GM23338 (cell line): ENCODE measurements at regions not wholly inside any gene's neighbourhood (a gene's known extent, or its start where the extent isn't known, plus 50 kb on each side); places are given as distances from the start of the nearest gene placed in this dataset.

Source experiments
- ATAC-seq: fragments of 200-7000 bp; cut with Tn5 transposase; 3 replicates; pipeline ENCODE4 v1.9.1; 2020
- DNase-seq: peaks from one replicate; pipeline ENCODE4 v3.0.0-alpha.2; 2015; ENCODE audit warnings: low spot score
- H2AFZ ChIP-seq: fragments of 200-600 bp; sonication (generic); 2 replicates; pipeline ENCODE4 v1.8.0; 2016; ENCODE audit warnings: antibody characterized with exemption, mild to moderate bottlenecking, moderate library complexity
- H3F3A ChIP-seq: fragments of 200-600 bp; sonication (generic); replicated peaks from 2 replicates; pipeline ENCODE4 v1.8.0; 2017; ENCODE audit warnings: antibody characterized with exemption, mixed run types, low read depth
- H3K27ac ChIP-seq: fragments of 200-600 bp; sonication (generic); 2 replicates; pipeline ENCODE4 v1.6.1; 2016; ENCODE audit warnings: low read depth
- H3K27me3 ChIP-seq: fragments of 200-600 bp; sonication (generic); 2 replicates; pipeline ENCODE4 v1.8.0; 2016; ENCODE audit warnings: mild to moderate bottlenecking, mixed run types, moderate library complexity; ENCODE audit not compliant: insufficient read depth
- H3K36me3 ChIP-seq: fragments of 200-600 bp; sonication (generic); 2 replicates; pipeline ENCODE4 v1.8.0; 2016; ENCODE audit warnings: mild to moderate bottlenecking; ENCODE audit not compliant: insufficient read depth
- H3K4me1 ChIP-seq: fragments of 200-600 bp; sonication (generic); 2 replicates; pipeline ENCODE4 v1.8.0; 2016; ENCODE audit warnings: mild to moderate bottlenecking, moderate library complexity; ENCODE audit not compliant: insufficient read depth
- H3K4me2 ChIP-seq: fragments of 200-600 bp; sonication (generic); 2 replicates; pipeline ENCODE4 v1.7.1; 2017; ENCODE audit warnings: mixed run types
- H3K4me3 ChIP-seq: fragments of 200-600 bp; sonication (generic); 2 replicates; pipeline ENCODE4 v1.6.1; 2016; ENCODE audit warnings: mixed run types
- H3K79me2 ChIP-seq: fragments of 200-600 bp; sonication (generic); replicated peaks from 2 replicates; pipeline ENCODE4 v1.8.0; 2017; ENCODE audit warnings: mild to moderate bottlenecking; ENCODE audit not compliant: insufficient read depth
- H3K9me2 ChIP-seq: fragments of 200-600 bp; sonication (generic); 2 replicates; pipeline ENCODE4 v1.8.0; 2017; ENCODE audit not compliant: insufficient read depth
- H4K20me1 ChIP-seq: fragments of 200-600 bp; sonication (generic); replicated peaks from 2 replicates; pipeline ENCODE4 v1.8.0; 2017; ENCODE audit warnings: mild to moderate bottlenecking; ENCODE audit not compliant: insufficient read depth
- H3K27ac Mint-ChIP-seq: 2 replicates; pipeline ENCODE4 v1.8.0; 2020; ENCODE audit warnings: inconsistent platforms, mild to moderate bottlenecking, moderate library complexity, mixed read lengths
- H3K27me3 Mint-ChIP-seq: 3 replicates; pipeline ENCODE4 v1.8.0; 2022; ENCODE audit warnings: low read depth, mild to moderate bottlenecking, moderate library complexity, mixed read lengths, inconsistent platforms; ENCODE audit not compliant: insufficient read depth, poor library complexity
- H3K36me3 Mint-ChIP-seq: 3 replicates; pipeline ENCODE4 v1.8.0; 2021; ENCODE audit warnings: low read depth, mild to moderate bottlenecking, inconsistent platforms, moderate library complexity, mixed read lengths
- H3K4me1 Mint-ChIP-seq: 3 replicates; pipeline ENCODE4 v1.8.0; 2020; ENCODE audit warnings: mild to moderate bottlenecking, inconsistent platforms, mixed read lengths
- H3K4me3 Mint-ChIP-seq: 3 replicates; pipeline ENCODE4 v1.8.0; 2021; ENCODE audit warnings: moderate library complexity, mild to moderate bottlenecking, inconsistent platforms, mixed read lengths
- H3K9me3 Mint-ChIP-seq: 3 replicates; pipeline ENCODE4 v1.8.0; 2020; ENCODE audit warnings: moderate library complexity, mild to moderate bottlenecking, inconsistent platforms, mixed read lengths
- EZH2 ChIP-seq: fragments of 200-600 bp; sonication (generic); IDR thresholded peaks from one replicate; pipeline ENCODE4 v1.8.0; 2017; ENCODE audit warnings: antibody characterized with exemption, mild to moderate bottlenecking, low read depth; ENCODE audit not compliant: unreplicated experiment
- NANOG ChIP-seq: IDR thresholded peaks from 2 replicates; pipeline ENCODE4 v1.6.1; 2016; ENCODE audit warnings: antibody characterized with exemption, borderline replicate concordance
- POLR2AphosphoS5 ChIP-seq: IDR thresholded peaks from 2 replicates; pipeline ENCODE4 v1.6.1; 2016; ENCODE audit warnings: antibody characterized with exemption, low read depth
- ZNF114 ChIP-seq: fragments of 250-450 bp; sonication (Bioruptor Pico); IDR thresholded peaks from 2 replicates; pipeline ENCODE4 v1.5.0; 2020; ENCODE audit warnings: mild to moderate bottlenecking, moderate library complexity
- TF ChIP-seq, protein P1 (sequence below): fragments of 250-450 bp; sonication (Bioruptor Pico); IDR thresholded peaks from 2 replicates; pipeline ENCODE4 v1.5.0; 2020; ENCODE audit warnings: mild to moderate bottlenecking, moderate library complexity
- TF ChIP-seq, protein P2 (sequence below): IDR thresholded peaks from 2 replicates; pipeline ENCODE4 v1.6.1; 2016; ENCODE audit warnings: antibody characterized with exemption
- TF ChIP-seq, protein P3 (sequence below), 2 experiments: fragments of 200-600 bp in 1 of 2; sonication (generic) in 1 of 2; conservative IDR thresholded peaks; 2 replicates each; pipeline versions ENCODE4 v1.5.1 to v1.6.1; 2016 to 2017; ENCODE audit warnings: antibody characterized with exemption in 2 of 2, low read depth in 2 of 2, mild to moderate bottlenecking in 2 of 2, moderate library complexity in 1 of 2
- TF ChIP-seq, protein P4 (sequence below): IDR thresholded peaks from one replicate; pipeline ENCODE4 v1.6.1; 2018; ENCODE audit warnings: antibody characterized with exemption; ENCODE audit not compliant: unreplicated experiment

DNA sequence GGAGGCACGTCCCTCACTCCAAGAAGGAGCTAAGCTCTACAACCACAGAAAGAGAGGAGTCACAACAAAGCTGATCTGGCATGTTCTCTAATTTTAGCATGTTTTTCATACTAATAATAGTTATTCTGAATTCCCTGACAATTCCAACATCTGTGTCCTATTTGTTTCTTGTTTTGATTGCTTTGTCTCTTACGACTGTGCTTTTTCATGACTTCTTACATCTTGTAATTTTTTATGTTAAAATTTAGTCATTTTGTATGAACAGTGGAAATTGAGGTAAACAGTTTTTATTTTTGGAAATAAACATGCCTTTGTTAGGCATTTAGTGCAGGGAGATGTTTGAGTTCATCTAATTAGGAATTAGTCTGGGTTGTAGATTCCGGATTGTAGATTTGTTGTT lies 668.1 kb upstream of the EDIL3 start (continued):
- TF ChIP-seq, protein P1, sequence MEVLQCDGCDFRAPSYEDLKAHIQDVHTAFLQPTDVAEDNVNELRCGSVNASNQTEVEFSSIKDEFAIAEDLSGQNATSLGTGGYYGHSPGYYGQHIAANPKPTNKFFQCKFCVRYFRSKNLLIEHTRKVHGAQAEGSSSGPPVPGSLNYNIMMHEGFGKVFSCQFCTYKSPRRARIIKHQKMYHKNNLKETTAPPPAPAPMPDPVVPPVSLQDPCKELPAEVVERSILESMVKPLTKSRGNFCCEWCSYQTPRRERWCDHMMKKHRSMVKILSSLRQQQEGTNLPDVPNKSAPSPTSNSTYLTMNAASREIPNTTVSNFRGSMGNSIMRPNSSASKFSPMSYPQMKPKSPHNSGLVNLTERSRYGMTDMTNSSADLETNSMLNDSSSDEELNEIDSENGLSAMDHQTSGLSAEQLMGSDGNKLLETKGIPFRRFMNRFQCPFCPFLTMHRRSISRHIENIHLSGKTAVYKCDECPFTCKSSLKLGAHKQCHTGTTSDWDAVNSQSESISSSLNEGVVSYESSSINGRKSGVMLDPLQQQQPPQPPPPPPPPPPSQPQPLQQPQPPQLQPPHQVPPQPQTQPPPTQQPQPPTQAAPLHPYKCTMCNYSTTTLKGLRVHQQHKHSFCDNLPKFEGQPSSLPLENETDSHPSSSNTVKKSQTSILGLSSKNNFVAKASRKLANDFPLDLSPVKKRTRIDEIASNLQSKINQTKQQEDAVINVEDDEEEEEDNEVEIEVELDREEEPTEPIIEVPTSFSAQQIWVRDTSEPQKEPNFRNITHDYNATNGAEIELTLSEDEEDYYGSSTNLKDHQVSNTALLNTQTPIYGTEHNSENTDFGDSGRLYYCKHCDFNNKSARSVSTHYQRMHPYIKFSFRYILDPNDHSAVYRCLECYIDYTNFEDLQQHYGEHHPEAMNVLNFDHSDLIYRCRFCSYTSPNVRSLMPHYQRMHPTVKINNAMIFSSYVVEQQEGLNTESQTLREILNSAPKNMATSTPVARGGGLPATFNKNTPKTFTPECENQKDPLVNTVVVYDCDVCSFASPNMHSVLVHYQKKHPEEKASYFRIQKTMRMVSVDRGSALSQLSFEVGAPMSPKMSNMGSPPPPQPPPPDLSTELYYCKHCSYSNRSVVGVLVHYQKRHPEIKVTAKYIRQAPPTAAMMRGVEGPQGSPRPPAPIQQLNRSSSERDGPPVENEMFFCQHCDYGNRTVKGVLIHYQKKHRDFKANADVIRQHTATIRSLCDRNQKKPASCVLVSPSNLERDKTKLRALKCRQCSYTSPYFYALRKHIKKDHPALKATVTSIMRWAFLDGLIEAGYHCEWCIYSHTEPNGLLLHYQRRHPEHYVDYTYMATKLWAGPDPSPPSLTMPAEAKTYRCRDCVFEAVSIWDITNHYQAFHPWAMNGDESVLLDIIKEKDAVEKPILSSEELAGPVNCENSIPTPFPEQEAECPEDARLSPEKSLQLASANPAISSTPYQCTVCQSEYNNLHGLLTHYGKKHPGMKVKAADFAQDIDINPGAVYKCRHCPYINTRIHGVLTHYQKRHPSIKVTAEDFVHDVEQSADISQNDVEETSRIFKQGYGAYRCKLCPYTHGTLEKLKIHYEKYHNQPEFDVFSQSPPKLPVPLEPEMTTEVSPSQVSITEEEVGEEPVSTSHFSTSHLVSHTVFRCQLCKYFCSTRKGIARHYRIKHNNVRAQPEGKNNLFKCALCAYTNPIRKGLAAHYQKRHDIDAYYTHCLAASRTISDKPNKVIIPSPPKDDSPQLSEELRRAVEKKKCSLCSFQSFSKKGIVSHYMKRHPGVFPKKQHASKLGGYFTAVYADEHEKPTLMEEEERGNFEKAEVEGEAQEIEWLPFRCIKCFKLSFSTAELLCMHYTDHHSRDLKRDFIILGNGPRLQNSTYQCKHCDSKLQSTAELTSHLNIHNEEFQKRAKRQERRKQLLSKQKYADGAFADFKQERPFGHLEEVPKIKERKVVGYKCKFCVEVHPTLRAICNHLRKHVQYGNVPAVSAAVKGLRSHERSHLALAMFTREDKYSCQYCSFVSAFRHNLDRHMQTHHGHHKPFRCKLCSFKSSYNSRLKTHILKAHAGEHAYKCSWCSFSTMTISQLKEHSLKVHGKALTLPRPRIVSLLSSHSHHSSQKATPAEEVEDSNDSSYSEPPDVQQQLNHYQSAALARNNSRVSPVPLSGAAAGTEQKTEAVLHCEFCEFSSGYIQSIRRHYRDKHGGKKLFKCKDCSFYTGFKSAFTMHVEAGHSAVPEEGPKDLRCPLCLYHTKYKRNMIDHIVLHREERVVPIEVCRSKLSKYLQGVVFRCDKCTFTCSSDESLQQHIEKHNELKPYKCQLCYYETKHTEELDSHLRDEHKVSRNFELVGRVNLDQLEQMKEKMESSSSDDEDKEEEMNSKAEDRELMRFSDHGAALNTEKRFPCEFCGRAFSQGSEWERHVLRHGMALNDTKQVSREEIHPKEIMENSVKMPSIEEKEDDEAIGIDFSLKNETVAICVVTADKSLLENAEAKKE (CRISPR knock-in tag) = no peak
- TF ChIP-seq, protein P2, sequence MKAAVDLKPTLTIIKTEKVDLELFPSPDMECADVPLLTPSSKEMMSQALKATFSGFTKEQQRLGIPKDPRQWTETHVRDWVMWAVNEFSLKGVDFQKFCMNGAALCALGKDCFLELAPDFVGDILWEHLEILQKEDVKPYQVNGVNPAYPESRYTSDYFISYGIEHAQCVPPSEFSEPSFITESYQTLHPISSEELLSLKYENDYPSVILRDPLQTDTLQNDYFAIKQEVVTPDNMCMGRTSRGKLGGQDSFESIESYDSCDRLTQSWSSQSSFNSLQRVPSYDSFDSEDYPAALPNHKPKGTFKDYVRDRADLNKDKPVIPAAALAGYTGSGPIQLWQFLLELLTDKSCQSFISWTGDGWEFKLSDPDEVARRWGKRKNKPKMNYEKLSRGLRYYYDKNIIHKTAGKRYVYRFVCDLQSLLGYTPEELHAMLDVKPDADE = no peak
- TF ChIP-seq POLR2AphosphoS5 (no peak), ZNF114 (CRISPR knock-in tag) (no peak), NANOG (no peak)

DNA sequence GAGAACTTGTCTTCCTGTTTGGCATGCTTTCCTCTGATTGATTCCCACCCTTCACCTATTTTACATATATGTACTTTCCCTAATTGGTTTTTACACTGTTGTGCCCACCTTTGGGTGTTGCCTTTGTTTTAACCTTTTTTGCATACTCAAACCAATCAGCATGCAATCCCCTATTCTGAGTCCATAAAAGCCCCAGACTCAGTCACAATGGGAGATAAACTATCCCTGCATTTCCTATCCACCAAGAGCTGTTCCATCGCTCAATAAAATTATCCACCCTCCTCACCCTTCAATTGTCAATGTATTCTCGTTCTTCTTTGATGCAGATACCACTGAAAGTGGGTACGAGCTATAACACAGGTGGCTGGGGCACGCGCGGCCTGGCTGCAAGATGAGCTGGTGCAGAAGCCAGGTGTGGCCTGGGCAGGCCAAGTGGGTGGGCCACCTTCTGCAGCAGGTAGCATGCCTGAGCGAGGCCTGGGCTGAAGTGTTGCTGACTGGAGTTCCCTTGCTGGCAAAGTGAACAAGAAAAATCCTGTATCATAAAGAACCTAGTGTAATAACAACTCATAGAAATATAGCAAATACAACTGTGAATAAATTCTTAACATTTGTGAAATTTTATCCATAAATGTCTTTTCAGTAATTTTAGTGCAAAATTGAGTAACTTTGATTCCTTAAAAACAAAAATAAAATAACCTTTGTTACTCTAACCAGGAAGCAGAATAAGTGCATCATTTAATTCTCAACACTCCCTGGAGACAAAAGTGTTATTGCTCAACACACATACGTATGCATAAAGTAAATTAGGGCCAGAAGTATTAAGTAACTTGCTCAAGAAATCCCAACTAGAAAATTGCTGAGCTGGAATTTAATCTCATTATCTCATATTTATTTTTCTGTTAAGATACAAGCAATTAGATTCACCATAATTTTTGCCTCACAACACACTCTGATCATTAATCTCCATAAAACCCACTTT lies 685.3 kb upstream of the EDIL3 start:
- peak; percentile 61; the same call in 1 of the 3 replicates for ATAC-seq
- no peak overlapping the region for H2AFZ ChIP-seq
- no peak for TF ChIP-seq EZH2
- TF ChIP-seq NANOG = no peak
- TF ChIP-seq, protein P3, sequence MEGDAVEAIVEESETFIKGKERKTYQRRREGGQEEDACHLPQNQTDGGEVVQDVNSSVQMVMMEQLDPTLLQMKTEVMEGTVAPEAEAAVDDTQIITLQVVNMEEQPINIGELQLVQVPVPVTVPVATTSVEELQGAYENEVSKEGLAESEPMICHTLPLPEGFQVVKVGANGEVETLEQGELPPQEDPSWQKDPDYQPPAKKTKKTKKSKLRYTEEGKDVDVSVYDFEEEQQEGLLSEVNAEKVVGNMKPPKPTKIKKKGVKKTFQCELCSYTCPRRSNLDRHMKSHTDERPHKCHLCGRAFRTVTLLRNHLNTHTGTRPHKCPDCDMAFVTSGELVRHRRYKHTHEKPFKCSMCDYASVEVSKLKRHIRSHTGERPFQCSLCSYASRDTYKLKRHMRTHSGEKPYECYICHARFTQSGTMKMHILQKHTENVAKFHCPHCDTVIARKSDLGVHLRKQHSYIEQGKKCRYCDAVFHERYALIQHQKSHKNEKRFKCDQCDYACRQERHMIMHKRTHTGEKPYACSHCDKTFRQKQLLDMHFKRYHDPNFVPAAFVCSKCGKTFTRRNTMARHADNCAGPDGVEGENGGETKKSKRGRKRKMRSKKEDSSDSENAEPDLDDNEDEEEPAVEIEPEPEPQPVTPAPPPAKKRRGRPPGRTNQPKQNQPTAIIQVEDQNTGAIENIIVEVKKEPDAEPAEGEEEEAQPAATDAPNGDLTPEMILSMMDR (conservative IDR thresholded peaks at IDR 0.05; ENCODE audit: low read depth in 2 of 2) = no peak
- TF ChIP-seq, protein P4, sequence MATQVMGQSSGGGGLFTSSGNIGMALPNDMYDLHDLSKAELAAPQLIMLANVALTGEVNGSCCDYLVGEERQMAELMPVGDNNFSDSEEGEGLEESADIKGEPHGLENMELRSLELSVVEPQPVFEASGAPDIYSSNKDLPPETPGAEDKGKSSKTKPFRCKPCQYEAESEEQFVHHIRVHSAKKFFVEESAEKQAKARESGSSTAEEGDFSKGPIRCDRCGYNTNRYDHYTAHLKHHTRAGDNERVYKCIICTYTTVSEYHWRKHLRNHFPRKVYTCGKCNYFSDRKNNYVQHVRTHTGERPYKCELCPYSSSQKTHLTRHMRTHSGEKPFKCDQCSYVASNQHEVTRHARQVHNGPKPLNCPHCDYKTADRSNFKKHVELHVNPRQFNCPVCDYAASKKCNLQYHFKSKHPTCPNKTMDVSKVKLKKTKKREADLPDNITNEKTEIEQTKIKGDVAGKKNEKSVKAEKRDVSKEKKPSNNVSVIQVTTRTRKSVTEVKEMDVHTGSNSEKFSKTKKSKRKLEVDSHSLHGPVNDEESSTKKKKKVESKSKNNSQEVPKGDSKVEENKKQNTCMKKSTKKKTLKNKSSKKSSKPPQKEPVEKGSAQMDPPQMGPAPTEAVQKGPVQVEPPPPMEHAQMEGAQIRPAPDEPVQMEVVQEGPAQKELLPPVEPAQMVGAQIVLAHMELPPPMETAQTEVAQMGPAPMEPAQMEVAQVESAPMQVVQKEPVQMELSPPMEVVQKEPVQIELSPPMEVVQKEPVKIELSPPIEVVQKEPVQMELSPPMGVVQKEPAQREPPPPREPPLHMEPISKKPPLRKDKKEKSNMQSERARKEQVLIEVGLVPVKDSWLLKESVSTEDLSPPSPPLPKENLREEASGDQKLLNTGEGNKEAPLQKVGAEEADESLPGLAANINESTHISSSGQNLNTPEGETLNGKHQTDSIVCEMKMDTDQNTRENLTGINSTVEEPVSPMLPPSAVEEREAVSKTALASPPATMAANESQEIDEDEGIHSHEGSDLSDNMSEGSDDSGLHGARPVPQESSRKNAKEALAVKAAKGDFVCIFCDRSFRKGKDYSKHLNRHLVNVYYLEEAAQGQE = no peak
- TF ChIP-seq, protein P2 = no peak
- no peak for TF ChIP-seq POLR2AphosphoS5

More for the DNA sequence above, 685.3 kb upstream of the EDIL3 start:
- H3F3A ChIP-seq = no peaks in the 10 kb centered on the region
- peaks cover 1% of the 10 kb centered on the region for H3K27me3 Mint-ChIP-seq
- no peak overlapping the region for H3K4me3 Mint-ChIP-seq
- no peak overlapping the region for H3K27ac ChIP-seq
- no peaks in the 10 kb centered on the region for H3K4me1 ChIP-seq
- no peak for DNase-seq
- H3K27ac Mint-ChIP-seq = no peak overlapping the region
- H4K20me1 ChIP-seq = no peaks in the 10 kb centered on the region
- H3K36me3 Mint-ChIP-seq = peaks cover 5% of the 10 kb centered on the region; the same call in 1 of the 3 replicates
- no peak overlapping the region for H3K4me2 ChIP-seq
- H3K9me3 Mint-ChIP-seq = peaks cover 7% of the 10 kb centered on the region
- peaks cover 4% of the 10 kb centered on the region; the same call in 1 of the 2 replicates for H3K9me2 ChIP-seq
- no peaks in the 10 kb centered on the region for H3K79me2 ChIP-seq
- H3K4me1 Mint-ChIP-seq = no peaks in the 10 kb centered on the region; the same call in 2 of the 3 replicates
- no peaks in the 10 kb centered on the region for H3K27me3 ChIP-seq
- H3K4me3 ChIP-seq = no peak overlapping the region
- H3K36me3 ChIP-seq = no peaks in the 10 kb centered on the region
